ENCODE measurements at regions not wholly inside any gene's neighbourhood (a gene's known extent, or its start where the extent isn't known, plus 50 kb on each side); places are given as distances from the start of the nearest gene placed in this dataset.
"Not testable (repeated sequence)": the region's sequence is repeated elsewhere in the genome, so short reads cannot be mapped to it uniquely, and the experiment has no call there.

GRCh38 chrX:7638078-7638710 lies 204.8 kb upstream of the VCX start:
- DNase-seq (ENCODE audit: low spot score): no peak

- DNase-seq (ENCODE audit: low spot score): no peak
Observed at GRCh38 chrX:7637066-7637465, 205.9 kb upstream of the VCX start.

DNA sequence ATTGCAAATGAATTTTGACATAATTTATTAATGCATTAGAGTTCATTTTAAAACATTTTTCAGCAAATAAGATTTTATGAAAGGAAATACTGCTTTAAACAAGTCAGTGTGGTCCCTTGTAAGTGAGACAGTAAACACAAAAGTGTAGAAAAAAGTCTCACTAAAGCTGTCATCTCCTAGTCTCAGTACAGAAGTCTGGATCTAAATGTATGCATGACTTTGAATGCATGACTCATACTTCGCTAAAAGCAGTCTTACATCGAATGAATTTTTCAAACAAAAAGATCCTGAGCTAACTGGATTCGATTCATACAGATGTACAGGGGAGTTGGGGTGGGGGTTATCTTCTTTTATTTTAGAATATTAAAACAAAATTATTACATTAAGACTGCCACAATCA lies 207.4 kb upstream of the VCX start:
- DNase-seq (ENCODE audit: low spot score): peak; percentile 1

DNA sequence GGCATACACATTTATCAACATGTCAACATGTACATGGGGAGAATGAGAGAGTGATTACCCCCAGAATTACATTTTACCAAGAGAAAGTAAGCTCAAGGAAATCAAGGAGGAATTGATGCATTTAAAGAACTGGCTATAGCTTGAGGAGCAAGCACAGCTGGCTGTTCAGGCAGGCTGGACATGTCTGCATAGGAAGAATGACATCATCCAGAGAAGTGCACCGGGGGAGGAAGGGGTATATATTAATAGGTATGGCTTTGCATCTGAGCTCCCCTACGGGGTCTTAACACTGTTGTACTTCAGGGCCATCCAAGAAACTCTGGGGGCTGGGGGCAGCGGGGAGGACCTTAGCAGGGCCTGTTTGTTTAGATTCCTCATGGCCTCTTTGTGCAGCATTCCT lies 222.4 kb upstream of the VCX start:
- no peak for DNase-seq (ENCODE audit: low spot score)

DNA sequence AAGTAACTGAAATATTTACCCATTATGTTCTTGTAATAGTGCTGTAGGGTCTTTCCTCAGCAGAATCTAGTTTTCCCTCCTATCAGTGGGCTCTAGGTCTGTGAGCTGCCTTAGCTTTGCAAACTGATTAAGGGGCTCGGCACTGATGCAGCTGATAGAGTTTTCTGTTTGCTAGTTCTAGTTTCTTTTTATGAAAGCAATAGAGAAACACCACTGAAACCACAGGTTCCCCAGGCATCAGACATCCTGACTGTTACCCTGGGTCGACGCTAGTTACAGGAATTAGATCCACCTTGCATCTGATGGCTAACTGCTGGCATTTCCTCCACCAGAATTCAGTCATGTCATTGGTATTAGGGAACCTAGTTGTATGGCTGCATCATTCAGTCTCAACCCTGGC lies 225.0 kb upstream of the VCX start:
- DNase-seq (ENCODE audit: low spot score): no peak

DNA sequence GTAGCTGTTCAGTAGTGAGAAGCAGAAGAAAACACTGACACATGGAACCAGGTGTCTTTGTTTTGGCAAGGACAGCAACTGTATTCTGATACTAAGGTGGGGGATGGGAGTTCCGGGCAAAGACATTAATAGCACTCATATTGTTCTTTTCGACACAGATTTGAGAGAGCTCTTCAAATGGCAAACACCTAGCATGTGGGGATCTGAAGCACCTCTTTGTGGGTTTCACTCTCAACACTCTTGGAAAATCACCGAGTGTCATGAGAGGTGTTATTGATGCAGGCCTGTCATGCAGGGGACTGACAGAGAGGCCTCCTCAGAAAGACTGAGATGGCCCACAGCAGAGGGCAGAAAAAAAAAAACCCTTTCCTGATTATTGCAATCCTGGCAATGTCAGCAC lies 228.4 kb upstream of the VCX start:
- no peak for DNase-seq (ENCODE audit: low spot score)

DNA sequence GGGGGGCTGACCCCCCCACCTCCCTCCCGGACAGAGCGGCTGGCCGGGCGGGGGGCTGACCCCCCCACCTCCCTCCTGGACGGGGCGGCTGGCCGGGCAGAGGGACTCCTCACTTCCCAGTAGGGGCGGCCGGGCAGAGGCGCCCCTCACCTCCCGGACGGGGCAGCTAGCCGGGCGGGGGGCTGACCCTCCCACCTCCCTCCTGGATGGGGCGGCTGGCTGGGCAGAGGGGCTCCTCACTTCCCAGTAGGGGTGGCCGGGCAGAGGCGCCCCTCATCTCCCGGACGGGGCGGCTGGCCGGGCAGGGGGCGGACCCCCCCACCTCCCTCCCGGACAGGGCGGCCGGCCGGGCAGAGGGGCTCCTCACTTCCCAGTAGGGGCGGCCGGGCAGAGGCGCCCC lies 234.3 kb upstream of the VCX start:
- not testable (repeated sequence) for DNase-seq (ENCODE audit: low spot score)

GRCh38 chrX:7606039-7606652 lies 236.8 kb upstream of the VCX start:
- no peak for DNase-seq (ENCODE audit: low spot score)

DNA sequence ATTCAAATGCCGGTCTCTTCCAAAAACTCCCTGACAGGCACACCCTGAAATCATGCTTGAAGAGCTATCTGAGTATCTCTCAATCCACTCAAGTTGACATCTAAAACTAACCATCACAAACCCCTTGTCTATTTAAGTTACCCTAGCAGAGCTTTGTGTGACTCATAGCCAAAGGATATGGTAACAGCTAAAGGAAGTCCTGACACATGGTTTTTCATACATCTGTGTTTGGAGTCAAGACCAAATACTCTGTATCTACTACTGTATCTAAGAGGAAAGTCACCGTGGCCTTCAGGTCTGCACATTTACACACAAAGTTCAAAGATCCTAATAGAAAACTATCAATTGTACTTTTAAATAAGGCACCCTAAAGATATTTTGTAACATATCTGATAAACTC lies 239.6 kb upstream of the VCX start:
- DNase-seq (ENCODE audit: low spot score): no peak

DNA sequence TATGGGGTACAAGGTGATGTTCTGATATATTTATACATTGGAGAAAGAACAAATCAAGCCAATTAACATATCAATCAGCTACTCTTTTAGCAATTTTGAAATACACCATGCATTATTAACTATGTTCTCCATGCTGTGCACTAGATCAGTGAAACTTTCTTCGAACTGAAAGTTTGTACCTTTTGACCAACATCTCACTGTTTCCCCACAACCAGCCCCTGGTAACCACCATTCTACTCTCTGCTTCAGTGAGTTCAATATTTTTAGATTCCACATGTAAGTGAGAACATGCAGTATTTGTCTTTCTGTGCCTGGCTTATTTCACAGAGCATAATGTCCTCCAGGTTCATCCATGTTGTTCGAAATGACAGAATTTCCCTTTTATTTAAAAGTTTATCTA lies 246.1 kb upstream of the VCX start:
- no peak for DNase-seq (ENCODE audit: low spot score)

DNA sequence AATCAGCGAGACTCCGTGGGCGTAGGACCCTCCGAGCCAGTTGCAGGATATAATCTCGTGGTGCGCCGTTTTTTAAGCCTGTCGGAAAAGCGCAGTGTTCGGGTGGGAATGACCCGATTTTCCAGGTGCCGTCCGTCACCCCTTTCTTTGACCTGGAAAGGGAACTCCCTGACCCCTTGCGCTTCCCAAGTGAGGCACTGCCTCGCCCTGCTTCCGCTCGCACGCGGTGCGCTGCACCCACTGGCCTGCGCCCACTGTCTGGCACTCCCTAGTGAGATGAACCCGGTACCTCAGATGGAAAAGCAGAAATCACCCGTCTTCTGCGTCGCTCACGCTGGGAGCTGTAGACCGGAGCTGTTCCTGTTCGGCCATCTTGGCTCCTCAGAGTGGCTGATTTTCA lies 249.6 kb upstream of the VCX start:
- not testable (repeated sequence) for DNase-seq (ENCODE audit: low spot score)

DNA sequence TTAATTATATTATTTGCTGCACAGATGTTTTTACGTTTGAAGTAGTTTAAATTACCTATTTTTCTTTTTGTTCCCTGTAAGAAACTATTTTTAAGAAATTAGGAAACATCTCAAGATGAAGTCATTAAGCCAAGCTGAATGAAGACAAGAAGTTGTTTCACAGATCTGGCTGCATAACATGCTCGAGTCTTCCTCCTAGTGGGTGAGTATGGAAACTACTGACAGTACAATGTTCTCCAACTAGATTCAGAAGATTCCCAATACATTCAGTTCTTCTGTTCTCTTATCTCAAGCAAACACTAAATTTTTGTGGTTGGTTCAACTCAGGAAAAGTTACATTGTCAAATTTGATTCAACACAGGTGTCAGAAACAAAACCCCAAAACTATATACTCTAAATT lies 256.8 kb upstream of the VCX start:
- peak; percentile 25 for DNase-seq (ENCODE audit: low spot score)

DNA sequence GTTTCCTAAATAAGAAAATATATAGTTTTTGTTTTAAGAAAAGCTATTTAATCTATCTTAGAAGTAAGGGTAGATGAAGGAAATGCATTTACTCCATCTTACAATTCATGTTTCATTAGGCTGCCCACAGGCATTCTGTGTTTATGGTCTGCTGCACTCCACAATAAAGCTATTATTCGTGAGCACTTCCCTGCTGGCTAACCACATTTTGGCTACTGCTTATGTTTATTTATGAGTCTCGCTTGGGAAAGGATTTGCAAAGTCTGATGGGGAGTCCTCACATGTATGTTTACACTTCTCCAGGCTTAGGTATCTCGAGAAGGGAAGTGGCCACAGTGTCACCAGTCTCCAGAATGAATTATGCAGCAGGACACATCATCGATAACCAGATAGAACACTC lies 260.8 kb upstream of the VCX start:
- no peak for DNase-seq (ENCODE audit: low spot score)

GRCh38 chrX:7580127-7580526 lies 262.8 kb upstream of the VCX start:
- DNase-seq (ENCODE audit: low spot score): no peak

- DNase-seq (ENCODE audit: low spot score): peak; percentile 13
Observed at GRCh38 chrX:7574325-7574724, 268.6 kb upstream of the VCX start.

- DNase-seq (ENCODE audit: low spot score): no peak
Observed at GRCh38 chrX:7570432-7571029, 272.4 kb upstream of the VCX start.

- DNase-seq (ENCODE audit: low spot score): no peak
Observed at GRCh38 chrX:7568597-7568996, 274.4 kb upstream of the VCX start.

GRCh38 chrX:7568130-7568529 lies 274.8 kb upstream of the VCX start:
- no peak for DNase-seq (ENCODE audit: low spot score)

DNA sequence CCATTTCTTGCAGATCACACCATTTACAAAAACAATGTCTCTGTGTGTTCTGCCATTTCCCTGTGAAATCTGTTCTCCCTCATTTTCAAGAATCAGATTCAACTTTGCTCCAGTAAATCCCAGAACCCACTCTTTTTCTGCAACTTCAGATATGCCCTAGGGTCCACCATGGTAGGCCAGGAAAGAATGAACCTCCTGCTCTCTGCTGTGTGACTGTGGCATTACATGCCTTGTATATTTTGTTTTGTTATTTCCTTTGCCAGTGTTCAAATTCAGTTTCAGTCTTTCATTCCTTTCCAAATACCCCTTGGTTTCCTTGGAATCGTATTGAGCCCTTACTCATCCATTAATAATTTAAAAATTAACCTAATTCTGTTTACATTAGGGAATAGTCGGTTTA lies 290.2 kb upstream of the VCX start:
- DNase-seq (ENCODE audit: low spot score): no peak

DNA sequence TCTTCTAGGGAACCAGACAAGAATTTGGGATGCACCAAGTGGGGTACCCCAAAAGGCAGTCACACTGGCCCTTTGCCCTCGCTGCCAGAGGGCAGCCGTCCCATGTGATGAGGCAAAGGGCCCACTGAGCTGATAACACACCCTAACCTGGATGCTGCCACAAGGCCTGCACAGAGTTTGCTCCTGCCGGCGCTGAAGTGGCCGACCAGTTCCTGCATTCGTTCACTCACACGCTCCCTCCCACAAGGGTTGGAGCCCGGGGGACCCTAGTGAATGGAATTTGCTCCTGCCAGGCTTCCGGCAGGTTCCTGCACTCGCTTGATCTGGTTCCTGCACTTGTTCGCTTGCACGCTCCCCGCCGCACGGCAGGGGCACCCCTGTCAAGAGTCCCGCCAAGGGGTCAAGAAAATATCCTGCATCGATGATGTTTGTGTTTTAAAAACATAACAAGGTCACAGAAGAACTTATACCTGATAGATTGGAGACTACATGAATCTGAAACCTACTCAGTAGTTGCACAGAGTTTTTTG lies 296.4 kb upstream of the VCX start:
- DNase-seq (ENCODE audit: low spot score): no peak

- DNase-seq (ENCODE audit: low spot score): no peak
Observed at GRCh38 chrX:7545564-7545963, 297.4 kb upstream of the VCX start.

GRCh38 chrX:7542587-7543380 lies 300.2 kb upstream of the VCX start:
- no peak for DNase-seq (ENCODE audit: low spot score)

GRCh38 chrX:7522860-7523259 lies 320.1 kb upstream of the VCX start:
- DNase-seq (ENCODE audit: low spot score): no peak
